ENCODE measurements at regions not wholly inside any gene's neighbourhood (a gene's known extent, or its start where the extent isn't known, plus 50 kb on each side); places are given as distances from the start of the nearest gene placed in this dataset.

- no peak overlapping the region for H3K4me3 ChIP-seq (ENCODE audit: low read depth, low read length)
- TF ChIP-seq CTCF (conservative IDR thresholded peaks at IDR 0.05; ENCODE audit: low read depth, low read length), result no peak
- no peak for DNase-seq (ENCODE audit: low read depth)
Observed at GRCh38 chr15:45763170-45763869, 128.5 kb downstream of the SQOR start.

- no peak for TF ChIP-seq CTCF (conservative IDR thresholded peaks at IDR 0.05; ENCODE audit: low read depth, low read length)
- no peak for DNase-seq (ENCODE audit: low read depth)
- H3K4me3 ChIP-seq (ENCODE audit: low read depth, low read length), result no peak overlapping the region
Observed at GRCh38 chr15:45773149-45773548, 138.3 kb downstream of the SQOR start.

DNA sequence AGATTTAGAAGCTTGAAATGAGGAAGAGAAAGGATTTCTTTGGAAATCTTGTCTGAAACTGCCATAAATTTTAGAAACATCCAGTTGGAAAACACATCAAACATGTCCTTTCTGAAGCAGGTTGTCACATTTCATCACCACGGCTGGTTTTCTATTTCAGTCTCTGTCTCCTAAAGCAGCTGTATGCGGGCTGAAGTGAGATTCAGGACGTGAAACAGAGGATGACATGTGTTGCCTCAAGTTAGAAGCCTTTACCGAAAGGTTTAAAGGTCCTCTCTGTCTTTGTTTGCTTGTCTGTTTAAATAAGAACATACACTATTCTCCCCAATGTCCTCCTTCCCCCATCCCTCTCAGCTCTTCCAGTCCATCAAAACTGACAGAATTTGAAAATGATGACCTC, 141.9 kb downstream of the SQOR start:
- no peak overlapping the region for H3K4me3 ChIP-seq (ENCODE audit: low read depth, low read length)
- no peak for TF ChIP-seq CTCF (conservative IDR thresholded peaks at IDR 0.05; ENCODE audit: low read depth, low read length)

DNA sequence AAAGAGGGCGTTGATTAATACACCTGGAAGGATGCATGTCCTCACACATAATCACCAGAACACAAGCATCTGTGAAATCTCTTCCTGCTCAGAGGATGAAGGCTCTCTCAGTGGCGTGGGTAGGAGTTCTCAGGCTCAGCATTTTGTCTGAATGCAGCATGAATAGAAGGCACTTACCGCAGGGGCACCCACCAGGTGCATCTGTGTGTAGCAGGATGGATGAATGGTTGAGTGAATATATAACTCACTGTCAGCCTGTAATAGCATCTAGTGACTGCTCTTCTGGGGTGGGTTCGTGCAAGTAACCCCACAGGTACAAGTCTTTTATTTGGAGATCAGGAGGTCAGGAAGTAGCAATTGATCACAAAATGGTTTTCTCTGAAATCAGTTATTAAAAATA, 143.0 kb downstream of the SQOR start:
- DNase-seq (ENCODE audit: low read depth), result no peak
- no peak overlapping the region for H3K4me3 ChIP-seq (ENCODE audit: low read depth, low read length)
- TF ChIP-seq CTCF (conservative IDR thresholded peaks at IDR 0.05; ENCODE audit: low read depth, low read length), result no peak

More for the DNA sequence above, 141.9 kb downstream of the SQOR start:
- no peak for DNase-seq (ENCODE audit: low read depth)

- DNase-seq (ENCODE audit: low read depth), result no peak
- no peak for TF ChIP-seq CTCF (conservative IDR thresholded peaks at IDR 0.05; ENCODE audit: low read depth, low read length)
- no peak overlapping the region for H3K4me3 ChIP-seq (ENCODE audit: low read depth, low read length)
Observed at GRCh38 chr15:45780352-45780751, 145.5 kb downstream of the SQOR start.

GRCh38 chr15:45784656-45785055, 149.8 kb downstream of the SQOR start:
- DNase-seq (ENCODE audit: low read depth), result no peak
- no peak overlapping the region for H3K4me3 ChIP-seq (ENCODE audit: low read depth, low read length)
- TF ChIP-seq CTCF (conservative IDR thresholded peaks at IDR 0.05; ENCODE audit: low read depth, low read length), result no peak

- H3K4me3 ChIP-seq (ENCODE audit: low read depth, low read length), result no peak overlapping the region
- DNase-seq (ENCODE audit: low read depth), result no peak
- TF ChIP-seq CTCF (conservative IDR thresholded peaks at IDR 0.05; ENCODE audit: low read depth, low read length), result no peak
Observed at GRCh38 chr15:45785897-45786296, 151.1 kb downstream of the SQOR start.

Measured in choroid plexus epithelial cell (primary cell).